Kidney (tissue), 13 donors: ENCODE measurements at regions not wholly inside any gene's neighbourhood (a gene's known extent, or its start where the extent isn't known, plus 50 kb on each side); places are given as distances from the start of the nearest gene placed in this dataset.

Experiments used
- DNase-seq, 5 donors: peaks; one replicate each; pipeline ENCODE4 v3.0.0-alpha.2; 2013 to 2020
- FAIRE-seq: peaks from 2 replicates; lab custom pipeline; 2012; peaks lifted over from hg19 to GRCh38; lab: Jason Lieb, UNC
- H3K27ac ChIP-seq, 2 donors: one replicate each; pipeline ENCODE4 v1.7.0; 2013; ENCODE audit warnings: low read depth in 2 of 2, low read length in 2 of 2, inconsistent platforms in 1 of 2
- H3K27me3 ChIP-seq: one replicate; pipeline ENCODE4 v1.7.1; 2013; ENCODE audit warnings: low read length, inconsistent platforms; ENCODE audit not compliant: control insufficient read depth, insufficient read depth
- H3K36me3 ChIP-seq, 3 donors: one replicate each; pipeline versions ENCODE4 v1.7.0 to v1.7.1; 2013; ENCODE audit warnings: low read length in 3 of 3, control low read depth in 1 of 3, inconsistent platforms in 1 of 3; ENCODE audit not compliant: insufficient read depth in 3 of 3, control insufficient read depth in 2 of 3
- H3K4me1 ChIP-seq, 3 donors: one replicate each; pipeline versions ENCODE4 v1.7.0 to v1.7.1; 2013; ENCODE audit warnings: low read length in 3 of 3, inconsistent platforms in 1 of 3, low read depth in 1 of 3; ENCODE audit not compliant: control insufficient read depth in 2 of 3, insufficient read depth in 2 of 3
- H3K4me3 ChIP-seq, 3 donors: one replicate each; pipeline versions ENCODE4 v1.7.0 to v1.8.1; 2013; ENCODE audit warnings: low read length in 3 of 3, control low read depth in 1 of 3, inconsistent platforms in 1 of 3
- H3K9ac ChIP-seq, 3 donors: one replicate each; pipeline versions ENCODE4 v1.7.0 to v1.7.1; 2013; ENCODE audit warnings: low read length in 3 of 3, control low read depth in 1 of 3, inconsistent platforms in 1 of 3
- H3K9me3 ChIP-seq, 3 donors: one replicate each; pipeline versions ENCODE4 v1.7.0 to v1.7.1; 2013; ENCODE audit warnings: low read length in 3 of 3, control low read depth in 1 of 3, inconsistent platforms in 1 of 3; ENCODE audit not compliant: control insufficient read depth in 2 of 3, insufficient read depth in 1 of 3
- intact Hi-C: fragments of 100-400 bp; cut with DNase I; formaldehyde crosslinking; loops from one replicate; pipeline ENCODE4 v1.11.1; 2022
- TF ChIP-seq, protein P1 (sequence below): IDR thresholded peaks from 3 replicates; pipeline ENCODE4 v1.5.1; 2012; ENCODE audit warnings: mild to moderate bottlenecking, moderate library complexity, borderline replicate concordance; ENCODE audit not compliant: insufficient read depth; ENCODE audit errors: extremely low read depth
- donor health status: control.
- donor health status: control.
- donor health status: control.
- donor health status: control.
- donor health status: control.
- donor health status: DM: yes; HTN: yes; CAD: no.
- donor health status: Normal renal cell carcinoma (clear cell type).

DNA sequence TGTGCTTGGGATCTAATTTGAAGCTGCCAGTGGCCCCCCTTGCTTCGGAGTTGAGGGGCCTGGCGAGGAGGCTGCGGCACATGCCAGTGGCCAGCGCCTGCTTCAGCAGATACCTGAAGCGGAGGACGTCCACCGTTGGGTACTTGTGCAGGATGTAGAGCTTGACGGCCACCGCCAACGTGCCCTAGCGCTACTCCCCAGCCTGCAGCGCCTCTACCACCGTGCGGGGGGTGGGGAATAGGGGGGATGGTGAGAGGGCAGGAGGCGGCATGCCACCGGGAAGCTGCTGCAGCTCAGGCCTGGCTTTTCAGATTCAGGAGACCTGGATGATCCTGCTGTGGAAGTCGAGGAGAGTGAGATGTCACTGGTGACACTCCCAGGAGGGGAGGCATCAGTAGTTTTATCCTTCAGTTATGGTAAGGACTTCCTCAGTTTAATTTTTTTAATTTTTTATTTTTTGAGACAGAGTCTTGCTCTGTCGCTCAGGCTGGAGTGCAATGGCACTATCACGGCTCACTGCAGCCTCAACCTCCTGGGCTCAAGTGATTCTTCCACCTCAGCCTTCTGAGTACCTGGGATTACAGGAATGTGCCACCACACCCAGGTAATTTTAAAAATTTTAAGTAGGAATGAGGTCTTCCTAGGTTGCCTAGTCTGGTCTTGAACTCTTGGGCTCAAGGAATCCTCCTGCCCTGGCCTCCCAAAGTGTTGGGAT lies 150.6 kb upstream of the FRMD4B start:
- TF ChIP-seq, protein P1, sequence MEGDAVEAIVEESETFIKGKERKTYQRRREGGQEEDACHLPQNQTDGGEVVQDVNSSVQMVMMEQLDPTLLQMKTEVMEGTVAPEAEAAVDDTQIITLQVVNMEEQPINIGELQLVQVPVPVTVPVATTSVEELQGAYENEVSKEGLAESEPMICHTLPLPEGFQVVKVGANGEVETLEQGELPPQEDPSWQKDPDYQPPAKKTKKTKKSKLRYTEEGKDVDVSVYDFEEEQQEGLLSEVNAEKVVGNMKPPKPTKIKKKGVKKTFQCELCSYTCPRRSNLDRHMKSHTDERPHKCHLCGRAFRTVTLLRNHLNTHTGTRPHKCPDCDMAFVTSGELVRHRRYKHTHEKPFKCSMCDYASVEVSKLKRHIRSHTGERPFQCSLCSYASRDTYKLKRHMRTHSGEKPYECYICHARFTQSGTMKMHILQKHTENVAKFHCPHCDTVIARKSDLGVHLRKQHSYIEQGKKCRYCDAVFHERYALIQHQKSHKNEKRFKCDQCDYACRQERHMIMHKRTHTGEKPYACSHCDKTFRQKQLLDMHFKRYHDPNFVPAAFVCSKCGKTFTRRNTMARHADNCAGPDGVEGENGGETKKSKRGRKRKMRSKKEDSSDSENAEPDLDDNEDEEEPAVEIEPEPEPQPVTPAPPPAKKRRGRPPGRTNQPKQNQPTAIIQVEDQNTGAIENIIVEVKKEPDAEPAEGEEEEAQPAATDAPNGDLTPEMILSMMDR = no peak
- Histone ChIP-seq H3K4me1 (no peaks in the 10 kb centered on the region), H3K27me3 (no peaks in the 10 kb centered on the region), H3K9ac (no peak overlapping the region), H3K27ac (no peak overlapping the region), H3K4me3 (no peak overlapping the region), H3K36me3 (no peaks in the 10 kb centered on the region), H3K9me3 (no peaks in the 10 kb centered on the region)
- intact Hi-C loops = no loop called here
- FAIRE-seq = no peak
- DNase-seq = no peak

DNA sequence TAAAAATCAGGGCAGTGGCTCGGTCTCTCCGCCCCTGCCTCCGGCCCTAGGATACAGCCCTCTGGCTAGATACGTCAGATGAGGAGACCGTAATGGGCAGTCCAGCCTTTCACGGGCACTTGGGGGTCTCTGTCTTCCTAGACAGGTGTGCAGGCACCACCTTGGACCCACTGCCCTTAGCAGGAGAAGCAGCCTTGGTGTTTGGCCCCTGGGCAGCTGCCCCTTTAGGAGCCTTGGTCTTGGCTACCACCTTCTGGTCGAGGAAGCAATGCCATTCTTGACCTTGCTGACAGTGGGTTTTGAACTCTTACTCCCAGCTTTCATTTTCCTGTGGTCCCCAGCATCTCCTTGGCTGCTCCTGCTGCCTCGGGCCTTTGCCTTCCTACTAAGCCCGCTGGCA lies 149.7 kb upstream of the FRMD4B start:
- Histone ChIP-seq H3K4me1 (no peaks in the 10 kb centered on the region), H3K9ac (no peak overlapping the region), H3K27ac (no peak overlapping the region), H3K4me3 (no peak overlapping the region), H3K9me3 (no peaks in the 10 kb centered on the region), H3K36me3 (no peaks in the 10 kb centered on the region), H3K27me3 (no peaks in the 10 kb centered on the region)
- TF ChIP-seq, protein P1 = no peak
- DNase-seq = no peak
- intact Hi-C loops = no loop called here
- no peak for FAIRE-seq

DNA sequence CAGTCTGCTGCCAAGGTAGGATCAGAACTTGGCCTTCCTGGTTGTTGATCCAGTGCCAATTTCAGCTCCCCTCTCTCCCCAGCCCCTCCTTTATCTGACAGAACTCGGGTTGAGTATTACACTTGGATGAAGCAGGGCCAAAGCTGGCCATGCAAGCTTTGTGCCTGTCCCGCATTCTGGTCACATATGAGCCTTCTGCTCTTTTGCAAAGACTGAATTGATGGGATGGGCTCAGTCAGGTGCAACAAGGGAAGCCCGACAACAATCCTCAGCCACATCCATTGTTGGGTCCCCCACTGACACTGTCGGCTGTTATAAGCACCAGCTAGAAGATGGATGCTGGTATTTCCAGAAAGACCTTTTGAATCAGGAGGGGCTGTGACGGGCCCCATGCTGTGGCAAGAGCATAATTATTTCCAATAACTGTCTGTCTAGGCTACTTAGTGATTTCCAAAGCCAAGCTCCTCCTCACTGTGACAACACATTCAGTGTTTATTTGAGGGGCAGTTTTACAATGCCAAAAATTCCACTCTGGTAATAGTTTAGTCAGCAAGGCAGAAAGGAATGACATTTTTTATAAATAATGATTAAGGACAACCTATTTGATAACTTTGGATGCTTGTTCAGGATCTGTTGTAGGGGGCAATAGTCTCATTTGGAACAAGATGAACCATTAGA lies 146.8 kb upstream of the FRMD4B start:
- Histone ChIP-seq H3K4me3 (no peak overlapping the region), H3K4me1 (no peaks in the 10 kb centered on the region), H3K9me3 (no peaks in the 10 kb centered on the region), H3K27ac (no peak overlapping the region), H3K36me3 (no peaks in the 10 kb centered on the region), H3K27me3 (no peaks in the 10 kb centered on the region), H3K9ac (no peak overlapping the region)
- TF ChIP-seq, protein P1 = no peak
- intact Hi-C loops = no loop called here
- DNase-seq (no peak), FAIRE-seq (no peak)
